Panc1 (cell line): ENCODE measurements at regions not wholly inside any gene's neighbourhood (a gene's known extent, or its start where the extent isn't known, plus 50 kb on each side); places are given as distances from the start of the nearest gene placed in this dataset.

ENCODE experiments used
- ATAC-seq: fragments of 200-7000 bp; cut with Tn5 transposase; 2 replicates; pipeline ENCODE4 v1.9.1; 2020; ENCODE audit warnings: mild to moderate bottlenecking, moderate library complexity
- BruUV-seq: library from RNA; stranded (reverse); fragments of 400-500 nt; replicated peaks from 2 replicates; lab custom pipeline; 2021; lab: Mats Ljungman, UMichigan
- CTCF ChIA-PET: fragments of 300-600 bp; sonication (Branson Sonifier 250); formaldehyde crosslinking; loops from one replicate; lab custom pipeline; 2022; ENCODE audit warnings: antibody characterized with exemption; lab: Charles Lee
- POLR2A ChIA-PET: fragments of 300-600 bp; sonication (Branson Sonifier 250); formaldehyde crosslinking; loops from one replicate; lab custom pipeline; 2022; ENCODE audit warnings: antibody characterized with exemption; lab: Charles Lee
- DNase-seq: peaks from one replicate; pipeline ENCODE4 v3.0.0-alpha.2; 2010; ENCODE audit warnings: low read depth, low spot score
- H3K27ac ChIP-seq: 2 replicates; pipeline ENCODE4 v1.5.1; 2011; ENCODE audit warnings: mild to moderate bottlenecking, low read length, inconsistent platforms
- H3K27me3 ChIP-seq: fragments of 200-500 bp; sonication (Bioruptor generic); 2 replicates; pipeline ENCODE4 v1.6.0; 2014; ENCODE audit warnings: low read length, inconsistent platforms; ENCODE audit not compliant: control insufficient read depth, insufficient read depth
- H3K36me3 ChIP-seq: fragments of 200-500 bp; sonication (Bioruptor generic); 2 replicates; pipeline ENCODE4 v1.5.1; 2014; ENCODE audit warnings: inconsistent platforms, mild to moderate bottlenecking, low read length, moderate library complexity; ENCODE audit not compliant: control insufficient read depth, insufficient read depth
- H3K4me1 ChIP-seq: 2 replicates; pipeline ENCODE4 v1.5.1; 2011; ENCODE audit warnings: inconsistent platforms, mild to moderate bottlenecking, low read length, moderate library complexity; ENCODE audit not compliant: control insufficient read depth, insufficient read depth
- H3K4me3 ChIP-seq, 2 experiments: 2 replicates each; pipeline ENCODE4 v1.5.1; 2011 to 2012; ENCODE audit warnings: low read depth in 2 of 2, low read length in 2 of 2, mild to moderate bottlenecking in 2 of 2, inconsistent platforms in 1 of 2, moderate library complexity in 1 of 2
- H3K9me3 ChIP-seq: fragments of 200-500 bp; sonication (Bioruptor generic); 2 replicates; pipeline ENCODE4 v1.5.1; 2014; ENCODE audit warnings: low read depth, mild to moderate bottlenecking, inconsistent platforms, low read length, moderate library complexity; ENCODE audit not compliant: control insufficient read depth, insufficient read depth
- CTCF ChIP-seq: fragments of 450-650 bp; IDR thresholded peaks from 2 replicates; pipeline ENCODE4 v1.5.1; 2017; ENCODE audit warnings: mild to moderate bottlenecking
- POLR2AphosphoS5 ChIP-seq: IDR thresholded peaks from 2 replicates; pipeline ENCODE4 v1.6.1; 2012; ENCODE audit warnings: mild to moderate bottlenecking, low read depth, low read length, moderate library complexity
- REST ChIP-seq, 2 experiments: IDR thresholded peaks; 2 replicates each; pipeline ENCODE4 v1.6.1; 2011 to 2012; ENCODE audit warnings: low read depth in 2 of 2, control low read depth in 1 of 2, low read length in 1 of 2, mild to moderate bottlenecking in 1 of 2, moderate library complexity in 1 of 2; ENCODE audit not compliant: insufficient read depth in 1 of 2
- SIN3A ChIP-seq: IDR thresholded peaks from 2 replicates; pipeline ENCODE4 v1.6.1; 2012; ENCODE audit warnings: low read depth, mild to moderate bottlenecking, low read length, moderate library complexity, borderline replicate concordance; ENCODE audit not compliant: insufficient read depth
- TCF7L2 ChIP-seq: IDR thresholded peaks from 2 replicates; pipeline ENCODE4 v1.6.1; 2011; ENCODE audit warnings: mild to moderate bottlenecking, low read depth, low read length, inconsistent platforms
- in situ Hi-C: cut with HindIII; loops from 2 replicates; pipeline ENCODE4 v1.10.0; 2016; ENCODE audit warnings: low sequenced_read_pairs, low pct_unique_long_range_greater_than_20kb
- intact Hi-C: fragments of 100-400 bp; cut with micrococcal nuclease; formaldehyde crosslinking; loops from one replicate; pipeline ENCODE4 v1.10.0; 2022; ENCODE audit not compliant: unreplicated experiment

- TF ChIP-seq POLR2AphosphoS5: no peak
- TF ChIP-seq TCF7L2: no peak
- TF ChIP-seq CTCF: no peak
- TF ChIP-seq REST (IDR thresholded peaks at IDR 0.05; ENCODE audit: insufficient read depth in 1 of 2, low read depth in 2 of 2, low read length in 1 of 2): no peak
- TF ChIP-seq SIN3A: no peak
These were observed 71.7 kb upstream of the CCDC196 start for GRCh38 chr14:66414511-66414910.

GRCh38 chr14:66420251-66421006, 65.7 kb upstream of the CCDC196 start:
- H3K36me3 ChIP-seq: no peaks in the 10 kb centered on the region
- intact Hi-C loops (no loop called here), in situ Hi-C loops (no loop called here)
- no TSS peak for BruUV-seq
- no peak for ATAC-seq
- ChIA-PET CTCF (no interaction called here), POLR2A (no interaction called here)
- H3K9me3 ChIP-seq: no peaks in the 10 kb centered on the region
- H3K4me1 ChIP-seq: no peaks in the 10 kb centered on the region
- H3K27ac ChIP-seq: no peak overlapping the region
- no peak for TF ChIP-seq CTCF
- TF ChIP-seq REST (IDR thresholded peaks at IDR 0.05; ENCODE audit: insufficient read depth in 1 of 2, low read depth in 2 of 2, low read length in 1 of 2): no peak
- TF ChIP-seq TCF7L2: no peak
- no peaks in the 10 kb centered on the region; the same call in 1 of the 2 replicates for H3K27me3 ChIP-seq
- H3K4me3 ChIP-seq: no peak overlapping the region
- DNase-seq: no peak

More at GRCh38 chr14:66414511-66414910, 71.7 kb upstream of the CCDC196 start:
- intact Hi-C loops (no loop called here), in situ Hi-C loops (no loop called here)
- no peaks in the 10 kb centered on the region for H3K36me3 ChIP-seq
- no peak overlapping the region for H3K4me3 ChIP-seq
- H3K9me3 ChIP-seq: no peaks in the 10 kb centered on the region
- ATAC-seq: no peak
- H3K27ac ChIP-seq: no peak overlapping the region
- ChIA-PET CTCF (interaction anchor here (0.9 kb wide), 1 partner anchor 11 kb away, joined by 3 read pairs; no protein-coding TSS in a partner anchor), POLR2A (no interaction called here)
- no peaks in the 10 kb centered on the region for H3K4me1 ChIP-seq
- DNase-seq: no peak
- H3K27me3 ChIP-seq: no peaks in the 10 kb centered on the region
- BruUV-seq: no TSS peak
